GM12878 (cell line): ENCODE measurements at regions not wholly inside any gene's neighbourhood (a gene's known extent, or its start where the extent isn't known, plus 50 kb on each side); places are given as distances from the start of the nearest gene placed in this dataset.

ENCODE experiments used
- ATAC-seq: fragments of 200-7000 bp; cut with Tn5 transposase; 3 replicates; pipeline ENCODE4 v1.9.1; 2020; ENCODE audit warnings: mild to moderate bottlenecking, moderate library complexity
- BruUV-seq: library from RNA; stranded (reverse); fragments of 400-500 nt; replicated peaks from 2 replicates; lab custom pipeline; 2021; lab: Mats Ljungman, UMichigan
- CTCF ChIA-PET: fragments of 300-600 bp; sonication (Branson Sonifier 250); formaldehyde crosslinking; extraction: SDS; loops from one replicate; lab custom pipeline; 2021; ENCODE audit warnings: inconsistent platforms; lab: Yijun Ruan, JAX
- POLR2A ChIA-PET: fragments of 350-600 bp; formaldehyde crosslinking; extraction: SDS; loops from one replicate; lab custom pipeline; 2021; ENCODE audit warnings: inconsistent platforms; lab: Charles Lee
- RAD21 ChIA-PET: fragments of 300-600 bp; sonication (Branson Sonifier 250); formaldehyde crosslinking; loops from one replicate; lab custom pipeline; 2023; ENCODE audit warnings: antibody characterized with exemption; ENCODE audit not compliant: unreplicated experiment; lab: Charles Lee
- SMC1A ChIA-PET: fragments of 300-600 bp; sonication (Branson Sonifier 250); formaldehyde crosslinking; loops from one replicate; lab custom pipeline; 2023; ENCODE audit not compliant: unreplicated experiment, uncharacterized antibody; lab: Charles Lee
- DNase-seq: peaks from one replicate; pipeline ENCODE4 v3.0.0-alpha.2; 2011; ENCODE audit warnings: low read depth, low spot score
- FAIRE-seq: peaks from 3 replicates; lab custom pipeline; 2011; peaks lifted over from hg19 to GRCh38; lab: Jason Lieb, UNC
- H2AFZ ChIP-seq: 2 replicates; pipeline ENCODE4 v1.6.0; 2011; ENCODE audit warnings: low read depth, low read length, control low read depth; ENCODE audit not compliant: control insufficient read depth
- H3K27ac ChIP-seq: 2 replicates; pipeline ENCODE4 v1.5.1; 2011; ENCODE audit warnings: control low read depth; ENCODE audit not compliant: control insufficient read depth, insufficient read depth
- H3K27me3 ChIP-seq, 2 experiments: replicated peaks in 1 of 2; 2 replicates each; pipeline versions ENCODE4 v1.6.0 to v1.6.1; 2011; ENCODE audit warnings: low read length in 1 of 2; ENCODE audit not compliant: control insufficient read depth in 2 of 2, insufficient read depth in 2 of 2
- H3K36me3 ChIP-seq, 2 experiments: 2 replicates each; pipeline ENCODE4 v1.5.1; 2011; ENCODE audit warnings: low read length in 1 of 2; ENCODE audit not compliant: control insufficient read depth in 2 of 2, insufficient read depth in 2 of 2
- H3K4me1 ChIP-seq: 2 replicates; pipeline ENCODE4 v1.6.1; 2011; ENCODE audit warnings: mild to moderate bottlenecking, low read length, moderate library complexity, mixed read lengths; ENCODE audit not compliant: control insufficient read depth, insufficient read depth
- H3K4me2 ChIP-seq: 2 replicates; pipeline ENCODE4 v1.6.0; 2011; ENCODE audit warnings: control low read depth; ENCODE audit not compliant: control insufficient read depth, insufficient read depth
- H3K4me3 ChIP-seq: fragments of 200-600 bp; sonication (generic); 2 replicates; pipeline ENCODE4 v1.5.1; 2016
- H3K79me2 ChIP-seq: 2 replicates; pipeline ENCODE4 v1.6.0; 2011; ENCODE audit warnings: low read length; ENCODE audit not compliant: control insufficient read depth, insufficient read depth
- H3K9ac ChIP-seq: 2 replicates; pipeline ENCODE4 v1.8.0; 2011; ENCODE audit warnings: low read length, control low read depth, mixed read lengths; ENCODE audit not compliant: control insufficient read depth, insufficient read depth
- H3K9me3 ChIP-seq: replicated peaks from 3 replicates; pipeline ENCODE4 v1.5.1; 2011; ENCODE audit warnings: mild to moderate bottlenecking, low read length; ENCODE audit not compliant: control insufficient read depth, insufficient read depth
- H4K20me1 ChIP-seq: 2 replicates; pipeline ENCODE4 v1.6.0; 2011; ENCODE audit not compliant: control insufficient read depth, insufficient read depth
- NR2F1 ChIP-seq: fragments of 450-650 bp; conservative IDR thresholded peaks from 2 replicates; pipeline ENCODE4 v1.6.1; 2017; ENCODE audit warnings: mild to moderate bottlenecking
- PML ChIP-seq: IDR thresholded peaks from 2 replicates; pipeline ENCODE4 v1.6.1; 2012; ENCODE audit warnings: low read length, inconsistent platforms
- POLR2AphosphoS2 ChIP-seq: IDR thresholded peaks from 2 replicates; pipeline ENCODE4 v1.6.1; 2011; ENCODE audit warnings: low read depth, mild to moderate bottlenecking, low read length, improper control_type of control experiment, moderate library complexity
- RB1 ChIP-seq: fragments of 450-650 bp; formaldehyde crosslinking; IDR thresholded peaks from 2 replicates; pipeline ENCODE4 v1.6.1; 2017; ENCODE audit warnings: mild to moderate bottlenecking, borderline replicate concordance
- RELA ChIP-seq: fragments of 450-650 bp; IDR thresholded peaks from 2 replicates; pipeline ENCODE4 v1.8.0; 2014; ENCODE audit warnings: borderline replicate concordance; ENCODE audit not compliant: partially characterized antibody
- SUZ12 ChIP-seq: fragments of 200-600 bp; sonication (generic); IDR thresholded peaks from one replicate; pipeline ENCODE4 v1.6.1; 2018; ENCODE audit warnings: antibody characterized with exemption, mild to moderate bottlenecking; ENCODE audit not compliant: unreplicated experiment
- WGBS: methylation state at CpG from one replicate; pipeline ENCODE4 v1.1.6; 2016; ENCODE audit warnings: low lambda C conversion rate; ENCODE audit not compliant: insufficient replicate concordance, insufficient coverage; ENCODE audit errors: missing lambda C conversion rate; 5-methylcytosine and 5-hydroxymethylcytosine counted together
- in situ Hi-C: fragments of 300-500 bp; cut with MboI; formaldehyde crosslinking; loops from 9 replicates; pipeline ENCODE4 v1.14.3; 2018; ENCODE audit warnings: mixed read lengths
- intact Hi-C: fragments of 100-400 bp; cut with micrococcal nuclease; formaldehyde crosslinking; loops from one replicate; pipeline ENCODE4 v1.14.2; 2022; ENCODE audit not compliant: unreplicated experiment
- TF ChIP-seq, protein P1 (sequence below): IDR thresholded peaks from 2 replicates; pipeline ENCODE4 v1.6.1; 2012; ENCODE audit warnings: low read length, inconsistent platforms
- TF ChIP-seq, protein P2 (sequence below): fragments of 450-650 bp; IDR thresholded peaks from 2 replicates; pipeline ENCODE4 v1.6.1; 2017; ENCODE audit warnings: antibody characterized with exemption, mild to moderate bottlenecking, moderate library complexity
- TF ChIP-seq, protein P3 (sequence below): IDR thresholded peaks from 2 replicates; pipeline ENCODE4 v1.6.1; 2011; ENCODE audit warnings: borderline replicate concordance, low read depth, mild to moderate bottlenecking, moderate library complexity, low read length; ENCODE audit not compliant: insufficient read depth, poor library complexity, severe bottlenecking
- TF ChIP-seq, protein P4 (sequence below): IDR thresholded peaks from 2 replicates; pipeline ENCODE4 v1.6.1; 2012; ENCODE audit warnings: mild to moderate bottlenecking, low read depth, low read length

DNA sequence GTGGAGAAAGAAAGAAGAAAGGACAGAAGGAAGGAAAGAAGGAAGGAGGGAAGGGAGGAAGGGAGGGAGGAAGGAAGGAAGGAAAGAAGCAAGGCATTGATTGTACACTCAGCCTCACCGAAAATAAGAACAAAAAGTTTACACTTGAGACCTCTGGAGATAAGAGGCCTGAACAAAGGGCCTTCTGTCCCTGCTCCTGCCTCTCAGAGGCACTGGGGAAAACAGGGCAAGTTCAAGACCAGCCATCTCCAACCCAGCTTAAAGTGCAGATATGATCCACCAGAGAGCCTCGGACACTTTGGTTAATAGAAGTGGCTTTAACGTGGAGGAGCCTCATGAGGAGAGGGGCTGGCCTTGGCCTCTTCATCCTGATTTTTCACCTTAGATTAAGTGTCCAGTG, 582.9 kb upstream of the PPP2R3A start:
- BruUV-seq: no TSS peak
- Histone ChIP-seq H3K4me3 (no peak overlapping the region), H3K36me3 (no peaks in the 10 kb centered on the region), H3K4me2 (no peak overlapping the region), H3K27me3 (no peaks in the 10 kb centered on the region; a peak in 1 of 4 replicates), H2AFZ (no peak overlapping the region), H3K9ac (no peak overlapping the region), H3K79me2 (no peaks in the 10 kb centered on the region), H3K9me3 (no peaks in the 10 kb centered on the region), H3K27ac (no peak overlapping the region), H3K4me1 (no peaks in the 10 kb centered on the region), H4K20me1 (no peaks in the 10 kb centered on the region)
- RAD21 ChIA-PET: no interaction called here
- 38% methylated on average over 3 of the region's 3 CpGs for WGBS
- SMC1A ChIA-PET: no interaction called here
- in situ Hi-C loops: no loop called here
- CTCF ChIA-PET: no interaction called here
- POLR2A ChIA-PET: no interaction called here
- DNase-seq: no peak
- TF ChIP-seq NR2F1 (no peak), RELA (no peak), SUZ12 (no peak), PML (no peak), RB1 (no peak), POLR2AphosphoS2 (no peak)
- TF ChIP-seq, protein P1, sequence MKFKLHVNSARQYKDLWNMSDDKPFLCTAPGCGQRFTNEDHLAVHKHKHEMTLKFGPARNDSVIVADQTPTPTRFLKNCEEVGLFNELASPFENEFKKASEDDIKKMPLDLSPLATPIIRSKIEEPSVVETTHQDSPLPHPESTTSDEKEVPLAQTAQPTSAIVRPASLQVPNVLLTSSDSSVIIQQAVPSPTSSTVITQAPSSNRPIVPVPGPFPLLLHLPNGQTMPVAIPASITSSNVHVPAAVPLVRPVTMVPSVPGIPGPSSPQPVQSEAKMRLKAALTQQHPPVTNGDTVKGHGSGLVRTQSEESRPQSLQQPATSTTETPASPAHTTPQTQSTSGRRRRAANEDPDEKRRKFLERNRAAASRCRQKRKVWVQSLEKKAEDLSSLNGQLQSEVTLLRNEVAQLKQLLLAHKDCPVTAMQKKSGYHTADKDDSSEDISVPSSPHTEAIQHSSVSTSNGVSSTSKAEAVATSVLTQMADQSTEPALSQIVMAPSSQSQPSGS: no peak
- TF ChIP-seq, protein P2, sequence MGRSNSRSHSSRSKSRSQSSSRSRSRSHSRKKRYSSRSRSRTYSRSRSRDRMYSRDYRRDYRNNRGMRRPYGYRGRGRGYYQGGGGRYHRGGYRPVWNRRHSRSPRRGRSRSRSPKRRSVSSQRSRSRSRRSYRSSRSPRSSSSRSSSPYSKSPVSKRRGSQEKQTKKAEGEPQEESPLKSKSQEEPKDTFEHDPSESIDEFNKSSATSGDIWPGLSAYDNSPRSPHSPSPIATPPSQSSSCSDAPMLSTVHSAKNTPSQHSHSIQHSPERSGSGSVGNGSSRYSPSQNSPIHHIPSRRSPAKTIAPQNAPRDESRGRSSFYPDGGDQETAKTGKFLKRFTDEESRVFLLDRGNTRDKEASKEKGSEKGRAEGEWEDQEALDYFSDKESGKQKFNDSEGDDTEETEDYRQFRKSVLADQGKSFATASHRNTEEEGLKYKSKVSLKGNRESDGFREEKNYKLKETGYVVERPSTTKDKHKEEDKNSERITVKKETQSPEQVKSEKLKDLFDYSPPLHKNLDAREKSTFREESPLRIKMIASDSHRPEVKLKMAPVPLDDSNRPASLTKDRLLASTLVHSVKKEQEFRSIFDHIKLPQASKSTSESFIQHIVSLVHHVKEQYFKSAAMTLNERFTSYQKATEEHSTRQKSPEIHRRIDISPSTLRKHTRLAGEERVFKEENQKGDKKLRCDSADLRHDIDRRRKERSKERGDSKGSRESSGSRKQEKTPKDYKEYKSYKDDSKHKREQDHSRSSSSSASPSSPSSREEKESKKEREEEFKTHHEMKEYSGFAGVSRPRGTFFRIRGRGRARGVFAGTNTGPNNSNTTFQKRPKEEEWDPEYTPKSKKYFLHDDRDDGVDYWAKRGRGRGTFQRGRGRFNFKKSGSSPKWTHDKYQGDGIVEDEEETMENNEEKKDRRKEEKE: no peak
- TF ChIP-seq, protein P3, sequence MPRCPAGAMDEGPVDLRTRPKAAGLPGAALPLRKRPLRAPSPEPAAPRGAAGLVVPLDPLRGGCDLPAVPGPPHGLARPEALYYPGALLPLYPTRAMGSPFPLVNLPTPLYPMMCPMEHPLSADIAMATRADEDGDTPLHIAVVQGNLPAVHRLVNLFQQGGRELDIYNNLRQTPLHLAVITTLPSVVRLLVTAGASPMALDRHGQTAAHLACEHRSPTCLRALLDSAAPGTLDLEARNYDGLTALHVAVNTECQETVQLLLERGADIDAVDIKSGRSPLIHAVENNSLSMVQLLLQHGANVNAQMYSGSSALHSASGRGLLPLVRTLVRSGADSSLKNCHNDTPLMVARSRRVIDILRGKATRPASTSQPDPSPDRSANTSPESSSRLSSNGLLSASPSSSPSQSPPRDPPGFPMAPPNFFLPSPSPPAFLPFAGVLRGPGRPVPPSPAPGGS: no peak
- TF ChIP-seq, protein P4, sequence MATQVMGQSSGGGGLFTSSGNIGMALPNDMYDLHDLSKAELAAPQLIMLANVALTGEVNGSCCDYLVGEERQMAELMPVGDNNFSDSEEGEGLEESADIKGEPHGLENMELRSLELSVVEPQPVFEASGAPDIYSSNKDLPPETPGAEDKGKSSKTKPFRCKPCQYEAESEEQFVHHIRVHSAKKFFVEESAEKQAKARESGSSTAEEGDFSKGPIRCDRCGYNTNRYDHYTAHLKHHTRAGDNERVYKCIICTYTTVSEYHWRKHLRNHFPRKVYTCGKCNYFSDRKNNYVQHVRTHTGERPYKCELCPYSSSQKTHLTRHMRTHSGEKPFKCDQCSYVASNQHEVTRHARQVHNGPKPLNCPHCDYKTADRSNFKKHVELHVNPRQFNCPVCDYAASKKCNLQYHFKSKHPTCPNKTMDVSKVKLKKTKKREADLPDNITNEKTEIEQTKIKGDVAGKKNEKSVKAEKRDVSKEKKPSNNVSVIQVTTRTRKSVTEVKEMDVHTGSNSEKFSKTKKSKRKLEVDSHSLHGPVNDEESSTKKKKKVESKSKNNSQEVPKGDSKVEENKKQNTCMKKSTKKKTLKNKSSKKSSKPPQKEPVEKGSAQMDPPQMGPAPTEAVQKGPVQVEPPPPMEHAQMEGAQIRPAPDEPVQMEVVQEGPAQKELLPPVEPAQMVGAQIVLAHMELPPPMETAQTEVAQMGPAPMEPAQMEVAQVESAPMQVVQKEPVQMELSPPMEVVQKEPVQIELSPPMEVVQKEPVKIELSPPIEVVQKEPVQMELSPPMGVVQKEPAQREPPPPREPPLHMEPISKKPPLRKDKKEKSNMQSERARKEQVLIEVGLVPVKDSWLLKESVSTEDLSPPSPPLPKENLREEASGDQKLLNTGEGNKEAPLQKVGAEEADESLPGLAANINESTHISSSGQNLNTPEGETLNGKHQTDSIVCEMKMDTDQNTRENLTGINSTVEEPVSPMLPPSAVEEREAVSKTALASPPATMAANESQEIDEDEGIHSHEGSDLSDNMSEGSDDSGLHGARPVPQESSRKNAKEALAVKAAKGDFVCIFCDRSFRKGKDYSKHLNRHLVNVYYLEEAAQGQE: no peak
- ATAC-seq: no peak
- FAIRE-seq: no peak
- intact Hi-C loops: no loop called here
